Stomach (tissue), 4 donors: ENCODE measurements at regions not wholly inside any gene's neighbourhood (a gene's known extent, or its start where the extent isn't known, plus 50 kb on each side); places are given as distances from the start of the nearest gene placed in this dataset.

ENCODE experiments used
- CTCF ChIP-seq, 7 experiments: fragments of 450-650 bp in 4 of 7; fragments of 200-600 bp in 3 of 7; sonication (generic) in 3 of 7; IDR thresholded peaks; one replicate each; pipeline ENCODE4 v1.5.1; 2016 to 2019; ENCODE audit warnings: antibody characterized with exemption in 7 of 7, control low read depth in 2 of 7, mild to moderate bottlenecking in 1 of 7
- EP300 ChIP-seq: sonication (generic); formaldehyde crosslinking; IDR thresholded peaks from one replicate; pipeline ENCODE4 v1.6.1; 2017; ENCODE audit warnings: antibody characterized with exemption
- POLR2A ChIP-seq, 4 donors: fragments of 450-650 bp; IDR thresholded peaks; one replicate each; pipeline ENCODE4 v1.6.1; 2016; ENCODE audit warnings: antibody characterized with exemption in 4 of 4, control low read depth in 2 of 4, mild to moderate bottlenecking in 1 of 4, moderate library complexity in 1 of 4
- POLR2AphosphoS5 ChIP-seq, 3 donors: sonication (generic); formaldehyde crosslinking; IDR thresholded peaks; one replicate each; pipeline ENCODE4 v1.6.1; 2016; ENCODE audit warnings: antibody characterized with exemption in 3 of 3

- no peak for TF ChIP-seq CTCF (IDR thresholded peaks at IDR 0.05)
- no peak for TF ChIP-seq POLR2A (IDR thresholded peaks at IDR 0.05)
- TF ChIP-seq EP300 = no peak
- TF ChIP-seq POLR2AphosphoS5 (IDR thresholded peaks at IDR 0.05) = no peak
Observed at GRCh38 chr12:111308473-111308872, 60.4 kb downstream of the PHETA1 start.
